ENCODE measurements at regions not wholly inside any gene's neighbourhood (a gene's known extent, or its start where the extent isn't known, plus 50 kb on each side); places are given as distances from the start of the nearest gene placed in this dataset.

GRCh38 chr10:31694126-31694685 lies 234.4 kb downstream of the ARHGAP12 start:
- Histone ChIP-seq H3K36me3 (no peaks in the 10 kb centered on the region), H3K9me3 (no peaks in the 10 kb centered on the region), H3K4me1 (ENCODE audit: control insufficient read depth in 1 of 2, insufficient read depth in 1 of 2, low read depth in 1 of 2, low read length in 1 of 2) (peaks cover 15% of the 10 kb centered on the region in 2 experiments), H3K27me3 (no peaks in the 10 kb centered on the region), H3K4me3 (ENCODE audit: low read depth in 1 of 2, low read length in 1 of 2) (no peak overlapping the region), H3K27ac (no peak overlapping the region)
- no peak for TF ChIP-seq CTCF (IDR thresholded peaks at IDR 0.05)

- no peak overlapping the region for H3K27ac ChIP-seq
- no peaks in the 10 kb centered on the region for H3K9me3 ChIP-seq
- no peaks in the 10 kb centered on the region for H3K36me3 ChIP-seq
- no peak overlapping the region for H3K4me3 ChIP-seq (ENCODE audit: low read depth in 1 of 2, low read length in 1 of 2)
- TF ChIP-seq CTCF (IDR thresholded peaks at IDR 0.05) = no peak
- no peaks in the 10 kb centered on the region for H3K27me3 ChIP-seq
- H3K4me1 ChIP-seq (ENCODE audit: control insufficient read depth in 1 of 2, insufficient read depth in 1 of 2, low read depth in 1 of 2, low read length in 1 of 2) = peaks cover 15% of the 10 kb centered on the region in 2 experiments
Observed at GRCh38 chr10:31693491-31693890, 235.1 kb downstream of the ARHGAP12 start.

DNA sequence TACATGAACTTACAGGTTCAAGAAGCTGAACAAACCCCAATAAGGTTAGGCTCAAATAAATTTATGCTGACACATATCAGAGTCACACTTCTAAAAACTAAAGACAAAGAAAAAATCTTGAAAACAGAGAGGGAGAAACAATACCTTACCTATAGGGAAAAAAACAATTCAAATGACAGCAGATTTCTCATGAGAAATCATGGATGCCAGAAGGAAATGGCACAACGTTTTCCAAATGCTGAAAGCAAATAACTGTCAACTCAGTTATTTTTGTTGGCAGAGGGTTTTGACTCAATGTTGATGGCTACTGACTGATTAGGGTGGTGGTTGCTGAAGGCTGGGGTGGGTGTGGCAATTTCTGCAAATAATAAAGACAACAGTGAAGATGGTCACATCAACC lies 239.4 kb downstream of the ARHGAP12 start:
- Histone ChIP-seq H3K4me3 (ENCODE audit: low read depth in 1 of 2, low read length in 1 of 2) (no peak overlapping the region), H3K36me3 (no peaks in the 10 kb centered on the region), H3K27me3 (no peaks in the 10 kb centered on the region), H3K27ac (no peak overlapping the region), H3K9me3 (no peaks in the 10 kb centered on the region), H3K4me1 (ENCODE audit: control insufficient read depth in 1 of 2, insufficient read depth in 1 of 2, low read depth in 1 of 2, low read length in 1 of 2) (no peaks in the 10 kb centered on the region)
- TF ChIP-seq CTCF (IDR thresholded peaks at IDR 0.05) = no peak

DNA sequence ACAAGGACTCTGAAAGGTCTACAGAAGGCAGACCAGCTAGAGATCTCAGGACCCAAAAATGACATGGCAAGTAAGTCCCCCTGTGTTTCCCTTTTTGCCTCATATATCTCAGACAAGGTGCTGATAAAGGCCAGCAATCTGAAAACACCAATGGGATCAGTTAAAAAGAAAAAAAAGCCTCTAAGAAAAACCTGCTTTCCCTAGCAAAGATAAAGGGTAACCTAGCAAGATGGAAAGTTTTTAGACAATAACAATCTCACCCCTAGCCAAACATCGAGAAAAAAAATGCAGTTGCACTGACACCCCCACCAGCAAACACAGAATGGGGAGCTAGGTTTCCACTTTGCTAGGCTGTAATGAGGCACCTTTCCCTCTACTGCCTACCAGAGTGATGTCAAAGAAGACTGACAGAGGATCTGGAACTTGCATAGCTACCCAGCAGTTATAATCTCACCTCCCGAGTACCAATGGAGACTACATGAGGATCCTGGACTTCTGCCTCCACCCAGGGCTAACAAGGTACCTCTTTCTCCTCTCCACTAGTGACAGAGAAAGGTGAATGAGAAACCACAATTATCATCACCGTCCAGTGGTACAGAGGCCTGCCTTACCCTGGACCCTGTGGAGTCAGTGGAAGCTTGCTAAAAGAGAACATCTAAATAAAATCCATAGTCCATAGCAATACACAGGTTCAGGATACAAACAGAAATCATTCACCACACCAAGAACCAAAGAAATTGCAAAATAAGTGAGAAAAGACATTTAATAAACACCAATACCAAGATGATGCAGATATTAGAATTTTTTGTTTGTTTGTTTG lies 240.8 kb downstream of the ARHGAP12 start:
- no peak for TF ChIP-seq CTCF (IDR thresholded peaks at IDR 0.05)
- no peaks in the 10 kb centered on the region for H3K36me3 ChIP-seq
- no peaks in the 10 kb centered on the region for H3K9me3 ChIP-seq
- no peak overlapping the region for H3K4me3 ChIP-seq (ENCODE audit: low read depth in 1 of 2, low read length in 1 of 2)
- no peaks in the 10 kb centered on the region for H3K4me1 ChIP-seq (ENCODE audit: control insufficient read depth in 1 of 2, insufficient read depth in 1 of 2, low read depth in 1 of 2, low read length in 1 of 2)
- no peak overlapping the region for H3K27ac ChIP-seq
- H3K27me3 ChIP-seq = no peaks in the 10 kb centered on the region

GRCh38 chr10:31686599-31686998 lies 242.0 kb downstream of the ARHGAP12 start:
- TF ChIP-seq CTCF (IDR thresholded peaks at IDR 0.05) = no peak
- H3K9me3 ChIP-seq = no peaks in the 10 kb centered on the region
- no peaks in the 10 kb centered on the region for H3K4me1 ChIP-seq (ENCODE audit: control insufficient read depth in 1 of 2, insufficient read depth in 1 of 2, low read depth in 1 of 2, low read length in 1 of 2)
- H3K27ac ChIP-seq = peak overlapping the region; percentile 25
- no peak overlapping the region for H3K4me3 ChIP-seq (ENCODE audit: low read depth in 1 of 2, low read length in 1 of 2)
- no peaks in the 10 kb centered on the region for H3K36me3 ChIP-seq
- no peaks in the 10 kb centered on the region for H3K27me3 ChIP-seq

All from neutrophil (primary cell).